Stimulated activated CD4-positive, alpha-beta T cell treated with anti-CD3 and anti-CD28 coated beads, TNF-alpha, amount 100 ng/mL, for 24 hours (primary cell): ENCODE measurements at regions not wholly inside any gene's neighbourhood (a gene's known extent, or its start where the extent isn't known, plus 50 kb on each side); places are given as distances from the start of the nearest gene placed in this dataset.

ENCODE experiments used
- DNase-seq, 3 experiments: peaks; one replicate each; pipeline ENCODE4 v3.0.0-alpha.2; 2020; ENCODE audit warnings: low read depth in 3 of 3

DNA sequence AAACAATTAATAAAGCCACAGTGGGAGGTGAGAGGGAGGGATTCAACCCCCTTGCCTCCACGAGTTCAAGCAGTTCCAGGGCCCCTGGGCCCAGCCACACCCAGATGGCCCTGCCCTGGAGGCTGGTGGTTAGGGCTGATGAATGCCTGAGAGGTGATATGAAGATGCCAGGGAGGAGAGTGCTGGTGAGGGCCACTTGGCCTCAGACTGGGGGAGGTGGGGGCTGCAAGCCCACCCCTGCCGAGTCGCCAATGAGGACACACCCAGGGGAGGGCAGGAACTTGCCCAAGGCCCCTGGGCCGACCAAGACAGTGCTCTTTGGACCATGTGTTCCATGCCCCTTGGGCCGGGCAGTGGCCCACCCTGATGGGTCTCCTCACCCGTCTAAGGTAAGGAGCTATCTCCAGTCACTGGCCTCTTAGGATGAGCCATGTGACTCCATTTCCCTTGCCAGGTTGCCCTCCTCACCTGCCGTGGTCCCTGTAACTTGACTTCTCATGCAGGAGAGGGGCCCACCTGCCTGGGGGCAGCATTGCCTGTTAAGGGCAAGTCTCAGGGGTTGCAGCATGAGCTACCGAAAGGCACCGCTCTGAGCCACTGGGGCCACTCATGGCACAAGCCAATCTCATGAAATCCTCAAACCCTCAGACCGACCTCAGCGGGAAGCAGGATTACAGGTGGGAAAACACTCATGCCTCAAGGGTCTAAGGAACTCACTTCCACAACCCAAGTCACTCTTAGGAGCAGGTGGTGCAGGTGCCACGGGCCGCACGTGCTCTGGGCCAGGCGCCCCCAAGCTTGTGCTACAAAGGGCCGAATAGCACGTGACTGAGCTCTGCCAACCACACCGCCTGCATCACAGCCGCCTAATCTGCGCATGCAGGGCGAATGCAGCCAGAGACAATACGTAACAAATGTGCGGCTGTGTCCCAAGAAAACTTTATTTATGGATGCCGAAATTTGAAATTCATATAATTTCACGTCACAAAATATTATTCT lies 147.4 kb upstream of the MLN start:
- DNase-seq, result no peak

DNA sequence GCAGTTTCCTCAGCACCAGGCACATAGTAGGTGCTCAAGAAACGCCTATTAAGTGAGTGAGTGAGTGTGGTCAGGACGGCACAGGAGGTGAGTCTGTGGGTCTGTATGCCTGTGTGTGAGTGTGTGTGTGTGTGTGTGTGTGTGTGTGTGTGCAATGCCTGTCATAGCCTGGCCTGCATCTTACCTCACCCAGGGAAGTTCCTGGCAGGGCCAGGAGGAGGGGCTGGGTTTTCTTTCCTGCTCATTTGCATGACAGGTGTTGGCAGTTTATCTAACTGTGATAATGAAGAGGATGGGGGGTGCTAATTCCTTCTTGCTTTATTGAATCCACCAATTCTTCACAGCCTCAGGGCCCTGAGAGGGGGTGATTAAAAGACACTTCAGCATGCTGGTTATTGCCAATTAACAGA lies 146.7 kb upstream of the MLN start:
- DNase-seq, result no peak

DNA sequence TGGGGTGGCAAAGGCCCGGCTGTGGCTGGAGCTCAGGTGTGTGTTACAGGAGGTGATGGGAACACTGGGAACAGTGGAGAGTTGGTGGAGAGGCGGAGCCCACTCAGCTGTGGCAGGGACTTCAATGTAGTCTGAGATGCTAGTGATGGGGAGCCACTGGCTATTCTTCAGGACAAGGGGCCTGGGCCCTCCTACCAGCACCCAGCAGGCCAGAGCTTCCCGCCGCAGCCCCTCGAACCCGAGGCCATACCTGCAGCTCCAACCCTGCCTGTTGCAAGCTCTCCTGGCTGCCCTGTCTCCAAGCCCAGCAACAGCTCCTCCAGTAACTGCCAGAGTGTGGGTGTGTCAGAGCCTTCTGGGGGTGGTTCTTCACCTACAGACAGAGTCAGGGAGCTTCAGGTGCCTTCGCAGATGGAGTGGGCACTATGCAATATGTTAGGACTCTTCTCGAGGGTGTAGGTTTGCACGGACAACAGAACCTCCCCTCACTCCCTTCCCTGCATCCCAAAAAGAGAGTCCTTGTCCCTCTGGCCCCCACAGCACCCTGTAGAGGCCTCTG lies 146.2 kb upstream of the MLN start:
- no peak for DNase-seq

DNA sequence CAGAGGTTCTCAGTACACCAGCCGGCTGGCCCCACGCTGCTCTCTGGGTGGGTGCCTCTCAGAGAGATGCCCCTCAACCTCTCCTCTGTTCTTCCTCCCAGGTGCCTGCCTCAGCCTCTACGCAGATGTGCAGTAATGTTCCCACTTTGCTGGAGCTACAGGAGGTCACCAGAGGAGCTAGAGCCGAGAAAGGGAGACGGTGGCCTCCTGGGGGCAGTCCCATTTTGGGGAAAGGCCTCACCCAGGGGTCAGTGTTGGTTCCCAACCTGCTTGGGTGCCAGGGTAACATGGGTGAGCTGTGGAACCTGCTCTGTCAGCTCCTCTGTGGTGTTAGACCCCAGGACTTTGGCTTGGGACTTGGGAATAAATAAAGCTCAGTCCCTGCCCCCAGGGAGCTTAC lies 145.3 kb upstream of the MLN start:
- no peak for DNase-seq

DNA sequence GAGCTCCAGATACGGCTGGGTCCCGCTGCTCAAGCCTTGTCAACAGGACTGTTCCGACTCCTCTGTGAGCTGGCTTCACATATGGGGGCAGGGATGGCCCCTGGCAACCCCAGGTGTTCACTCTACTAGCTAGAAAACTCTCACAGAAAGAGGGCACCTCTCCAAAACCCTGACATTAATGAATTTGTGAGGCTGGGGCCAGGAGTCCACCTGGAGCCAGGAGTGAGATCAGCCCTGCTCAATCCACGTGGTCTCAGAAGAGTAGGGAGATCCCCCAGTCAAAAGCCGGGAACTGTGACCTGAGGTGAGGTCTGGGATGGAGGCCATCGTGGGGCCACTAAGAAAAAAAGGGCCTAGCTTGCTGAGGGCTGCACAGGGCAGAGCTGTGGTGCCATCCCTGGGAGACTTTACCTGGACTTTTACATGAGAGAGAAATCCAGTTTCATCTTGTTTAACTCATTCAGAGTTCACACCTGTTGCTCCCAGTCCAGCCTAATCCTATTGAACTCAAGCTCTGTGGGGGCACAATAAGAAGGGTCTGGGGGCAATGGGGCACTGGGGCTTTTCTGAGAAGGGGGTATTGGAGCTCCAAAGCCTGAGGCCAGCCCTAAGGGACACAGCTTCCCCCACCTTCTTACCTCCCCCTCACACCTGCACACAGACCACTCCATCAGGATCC lies 144.3 kb upstream of the MLN start:
- no peak for DNase-seq

DNA sequence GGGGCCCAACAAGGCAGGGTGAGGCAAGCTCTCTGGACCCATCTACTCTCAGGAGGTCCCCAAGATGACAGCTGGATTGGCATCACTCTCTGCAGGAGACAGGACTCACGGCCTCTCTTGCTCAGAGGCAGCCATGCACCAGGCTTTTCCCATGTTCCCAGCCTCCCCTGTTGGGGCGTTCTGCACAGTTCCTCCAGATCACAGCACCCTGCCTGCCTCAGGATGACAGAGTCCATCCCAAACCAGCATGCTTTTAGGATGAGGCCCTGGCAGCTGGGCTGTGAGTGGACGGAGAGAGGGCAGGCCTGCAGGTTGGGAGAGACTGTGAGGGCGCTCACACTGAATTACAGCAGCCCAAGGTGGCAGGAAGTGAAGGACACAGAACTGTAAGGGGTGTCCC lies 143.2 kb upstream of the MLN start:
- no peak for DNase-seq

DNA sequence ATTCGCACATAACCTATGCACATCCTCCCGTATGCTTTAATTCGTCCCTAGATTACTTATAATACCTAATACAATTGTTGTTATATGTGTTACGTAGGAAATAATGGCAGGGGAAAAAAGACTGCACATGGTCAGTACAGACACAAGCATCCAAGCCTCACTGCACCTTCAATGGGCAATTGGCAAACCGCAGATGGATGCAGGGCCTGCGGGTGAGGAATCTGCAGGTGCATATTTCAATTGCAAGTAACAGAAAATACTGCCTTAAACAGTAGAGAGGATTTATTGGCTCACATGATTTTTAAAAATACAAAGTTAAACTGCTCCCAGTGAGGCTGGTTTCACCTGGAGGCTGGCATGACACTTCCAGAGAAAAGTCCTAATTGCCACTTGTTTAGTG lies 142.1 kb upstream of the MLN start:
- DNase-seq, result no peak

DNA sequence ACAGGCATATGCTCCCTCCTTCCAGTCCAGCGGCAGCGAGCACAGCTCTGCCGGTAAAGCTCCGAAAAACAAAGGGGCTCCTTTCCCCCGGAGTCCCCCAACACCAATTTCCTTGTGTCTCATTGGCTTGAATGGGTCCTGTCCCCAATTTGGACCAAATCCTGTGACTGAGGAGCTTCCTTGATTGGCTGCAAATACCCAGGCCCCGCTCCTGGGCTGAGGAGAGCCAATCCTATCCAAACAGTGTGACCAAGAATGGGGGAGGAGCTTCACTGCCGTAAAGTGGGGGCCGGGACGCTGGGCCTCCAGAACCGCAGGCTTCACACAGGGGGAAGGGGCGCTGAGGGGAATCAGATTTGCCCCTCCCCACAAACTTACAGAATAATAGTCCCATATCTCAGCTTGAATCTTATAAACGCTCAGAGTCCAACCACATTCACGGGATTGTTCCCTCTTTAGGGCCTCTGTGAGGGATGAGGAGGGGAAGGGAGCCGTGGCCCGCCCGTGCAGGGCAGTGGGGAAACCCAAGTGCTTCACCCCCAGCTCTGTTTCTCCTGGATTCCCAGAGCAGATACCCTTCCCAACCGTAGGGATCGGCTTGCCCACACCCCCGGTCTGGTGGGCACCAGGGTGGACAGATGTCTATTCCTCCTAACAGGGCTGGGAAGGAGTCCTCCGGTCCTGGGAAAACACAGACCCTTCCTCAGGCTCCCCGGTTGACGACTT lies 141.0 kb upstream of the MLN start:
- no peak for DNase-seq

DNA sequence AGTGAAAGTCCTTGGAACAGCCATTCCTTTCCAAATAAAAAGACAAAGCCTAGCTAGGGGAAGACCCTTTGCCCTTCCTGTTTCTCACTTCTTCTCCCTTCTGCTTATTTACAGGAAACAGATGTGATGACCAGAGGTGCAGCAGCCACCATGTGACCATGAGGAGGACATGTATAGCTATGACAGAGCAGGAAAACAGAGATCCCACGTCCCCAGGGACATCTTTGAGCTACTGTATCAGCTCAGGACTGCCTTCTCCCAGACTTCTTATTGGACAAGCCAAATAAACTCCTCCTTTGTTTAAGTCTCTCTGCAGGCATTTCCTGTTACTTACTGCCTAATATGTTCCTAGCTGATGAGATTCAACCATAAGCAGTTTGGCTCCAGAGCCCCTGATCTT lies 133.1 kb upstream of the MLN start:
- DNase-seq, result no peak

DNA sequence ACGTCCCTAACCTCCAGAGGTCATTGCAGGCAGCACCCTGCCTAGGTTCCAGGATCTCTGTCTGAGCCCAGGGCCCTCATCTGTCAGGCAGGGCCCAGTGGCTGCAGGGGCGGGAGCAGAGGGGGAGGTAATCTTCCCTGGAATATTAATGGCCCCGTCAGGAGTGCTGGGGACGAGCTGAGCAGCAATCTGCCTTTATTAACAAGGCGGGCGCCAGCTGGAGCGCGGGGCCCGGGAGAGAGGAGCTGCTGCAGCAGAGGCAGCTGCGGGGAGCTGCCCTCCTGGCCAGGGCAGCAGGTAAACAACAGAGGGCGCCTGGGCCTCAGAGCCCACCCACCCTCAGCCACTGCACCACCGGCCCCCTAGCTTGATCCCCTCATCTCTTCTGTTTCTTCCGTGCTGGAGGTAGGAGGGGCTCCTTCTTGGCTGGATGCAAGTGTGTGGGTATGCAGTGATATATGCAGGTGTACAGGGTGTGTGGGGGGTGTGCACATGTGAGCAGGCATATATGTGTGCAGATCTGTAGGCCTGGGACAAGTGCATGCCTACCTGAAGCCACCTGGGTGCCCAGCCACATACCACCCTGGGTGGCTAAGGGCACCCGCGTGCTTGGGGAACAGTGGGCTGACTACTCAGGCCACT lies 131.8 kb upstream of the MLN start:
- no peak for DNase-seq

DNA sequence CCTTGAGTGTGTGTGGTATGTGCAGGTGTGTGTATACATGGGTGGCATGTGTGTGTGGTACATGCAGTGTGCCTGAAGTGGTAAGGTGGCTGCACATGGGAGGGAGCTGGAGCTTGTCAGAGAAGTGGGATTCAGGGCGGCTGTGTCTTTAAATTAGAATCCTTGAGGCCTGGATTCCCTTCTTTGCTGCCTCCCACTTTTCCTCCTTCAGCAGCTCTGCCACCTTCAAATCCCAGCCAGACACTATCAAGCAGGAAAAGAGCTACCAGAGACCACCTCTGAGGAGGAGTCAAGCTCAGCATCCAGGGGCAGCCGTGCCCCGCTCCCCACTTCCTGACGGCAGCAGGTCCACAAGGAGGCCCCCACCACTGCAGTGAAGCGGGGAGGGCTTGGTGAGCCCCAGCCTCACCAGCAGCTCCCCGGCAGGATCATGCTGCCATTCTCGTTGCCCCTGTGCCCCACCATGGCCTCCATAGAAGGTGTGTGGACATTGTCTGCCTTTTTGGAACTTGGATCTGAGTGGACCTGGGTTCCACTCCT lies 131.0 kb upstream of the MLN start:
- DNase-seq, result no peak

DNA sequence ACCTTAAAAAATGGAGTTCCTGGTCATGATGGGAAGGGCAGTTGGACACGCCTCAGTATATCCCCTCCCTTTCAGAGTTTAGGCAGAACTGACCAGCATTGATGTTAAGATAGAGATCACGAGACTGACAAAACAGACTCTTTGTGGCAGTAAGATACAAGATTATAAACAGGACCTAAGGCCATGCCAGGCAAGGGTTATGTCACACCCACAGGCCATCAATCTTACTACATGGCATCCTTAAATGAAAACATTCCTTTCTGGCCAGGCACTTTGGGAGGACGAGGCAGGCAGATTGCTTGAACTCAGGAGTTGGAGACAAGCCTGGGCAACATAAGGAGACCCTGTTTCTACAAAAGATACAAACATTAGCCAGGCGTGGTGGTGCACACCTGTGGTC lies 129.3 kb upstream of the MLN start:
- no peak for DNase-seq

DNA sequence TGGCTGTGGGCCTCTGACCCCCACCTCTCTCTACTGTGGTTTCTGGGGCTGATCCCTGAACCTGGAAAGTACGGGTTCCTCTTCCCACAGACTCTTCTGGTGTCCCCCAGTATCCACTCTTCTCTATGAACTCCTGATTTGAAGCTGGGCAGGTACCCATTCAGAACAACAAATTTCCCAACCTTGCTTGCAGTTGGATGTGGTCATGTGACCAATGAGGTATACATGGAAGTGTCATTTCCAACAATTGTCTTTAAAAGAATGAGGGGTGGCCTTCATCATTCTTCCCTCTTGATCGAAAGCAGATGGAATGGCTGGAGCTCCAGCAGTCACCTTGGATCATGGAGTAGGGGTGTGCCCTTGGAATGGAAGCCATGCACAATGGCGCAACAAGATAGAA lies 128.0 kb upstream of the MLN start:
- no peak for DNase-seq

DNA sequence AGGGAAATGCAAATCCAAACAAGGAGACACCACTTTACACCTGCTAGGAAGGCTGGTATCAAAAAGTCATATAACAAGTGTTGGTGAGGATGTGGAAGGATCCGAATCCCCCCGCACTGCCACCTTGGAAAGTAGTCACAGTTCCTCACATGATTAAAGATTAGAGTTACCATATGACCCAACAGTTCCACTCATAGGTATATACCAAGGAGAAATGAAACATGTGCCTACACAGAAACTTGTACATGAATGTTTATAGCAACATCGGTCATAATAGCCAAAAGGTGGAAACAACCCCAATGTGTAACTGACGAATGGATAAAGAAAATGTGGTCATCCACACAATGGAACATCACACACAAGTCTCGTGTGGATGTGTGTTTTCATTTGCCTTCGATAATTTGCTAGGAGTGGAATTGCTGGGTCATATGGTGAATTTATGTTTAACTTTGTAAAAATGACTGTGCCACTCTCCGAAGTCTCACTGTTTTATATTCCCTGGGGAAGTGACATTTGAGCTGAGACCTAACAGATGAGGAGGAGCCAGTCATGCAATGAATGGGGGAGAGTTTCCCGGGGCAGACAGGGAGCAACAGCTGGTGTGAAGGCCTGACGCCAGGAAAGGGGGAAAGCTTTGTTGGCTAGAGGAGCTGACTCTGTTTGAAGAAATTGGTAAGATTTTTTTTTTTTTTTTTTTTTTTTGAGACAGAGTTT lies 125.9 kb upstream of the MLN start:
- DNase-seq, result no peak

DNA sequence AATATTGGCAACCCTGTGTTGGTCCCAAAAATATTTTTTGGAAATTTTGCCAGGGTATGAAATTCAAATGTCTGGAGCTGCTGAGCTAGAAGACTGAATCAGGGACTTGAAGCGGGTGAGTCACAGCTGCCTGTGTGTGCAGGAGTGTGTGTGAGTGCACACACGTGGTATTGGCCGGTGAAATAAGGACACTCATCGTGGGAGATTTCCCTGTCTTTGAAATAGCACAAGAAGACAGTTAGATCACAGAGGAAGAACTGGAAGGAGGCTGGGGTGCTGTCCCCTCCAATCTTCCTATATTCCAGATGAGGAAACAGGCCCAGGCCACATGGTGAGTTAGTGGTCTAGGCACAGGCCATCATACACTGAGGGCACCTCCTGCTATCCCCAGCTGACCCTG lies 123.8 kb upstream of the MLN start:
- no peak for DNase-seq

DNA sequence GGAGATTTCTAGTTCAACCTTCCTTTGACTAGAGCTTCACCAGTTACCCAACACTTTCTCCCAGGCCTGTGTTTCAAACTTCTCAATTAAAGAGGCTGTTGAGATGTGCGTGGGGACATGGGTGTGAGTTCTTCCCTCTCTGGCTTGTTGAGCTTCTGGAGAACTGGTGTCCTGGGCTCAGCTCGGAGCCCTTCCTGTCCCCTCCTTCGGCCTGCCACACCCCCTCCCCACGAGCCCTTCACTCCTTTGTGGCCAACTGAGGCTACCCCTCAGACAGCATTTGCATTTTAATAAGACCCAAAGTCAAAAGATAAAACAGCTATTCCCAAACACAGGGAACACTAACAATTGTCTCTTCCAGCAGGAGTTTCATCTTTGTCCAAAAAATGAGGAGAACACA lies 123.3 kb upstream of the MLN start:
- no peak for DNase-seq

DNA sequence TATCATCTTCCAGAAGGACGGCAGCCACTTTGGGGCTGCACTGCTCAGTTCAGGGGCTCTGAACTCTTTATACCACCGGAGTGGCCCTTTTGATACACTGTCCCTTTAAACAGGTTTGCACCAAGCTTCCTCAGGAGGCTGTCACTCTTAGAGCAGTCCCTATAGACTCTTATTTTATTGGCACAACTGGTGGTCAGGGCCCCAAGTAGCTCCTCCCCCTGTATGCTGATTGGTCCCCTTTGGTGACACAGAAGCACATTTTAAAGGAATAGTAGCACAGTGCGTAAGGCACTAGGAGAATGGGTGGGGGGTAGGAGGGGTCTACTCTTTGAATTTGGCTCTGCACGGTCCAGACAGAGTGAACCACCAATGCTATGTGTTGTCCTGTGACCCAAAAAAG lies 122.6 kb upstream of the MLN start:
- DNase-seq, result no peak

DNA sequence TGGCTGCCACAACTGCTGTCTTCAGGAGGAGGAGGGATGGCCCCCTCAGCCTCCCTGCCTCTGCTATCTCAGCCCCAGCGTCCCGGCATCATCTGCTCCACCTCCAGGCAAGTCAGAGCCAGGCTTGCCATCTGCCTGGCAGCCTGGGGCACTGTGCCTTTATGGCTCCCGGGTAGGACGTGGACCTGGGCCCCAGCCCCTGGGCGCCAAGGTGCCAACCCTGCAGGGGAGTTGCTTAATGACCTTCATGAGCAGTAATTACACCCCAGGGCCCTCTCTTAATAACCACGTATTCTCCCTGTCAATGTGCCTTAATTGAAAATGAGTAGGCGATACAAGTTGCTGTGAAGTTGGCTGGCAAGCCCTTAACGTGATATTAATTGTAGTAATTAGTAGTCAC lies 122.1 kb upstream of the MLN start:
- no peak for DNase-seq

DNA sequence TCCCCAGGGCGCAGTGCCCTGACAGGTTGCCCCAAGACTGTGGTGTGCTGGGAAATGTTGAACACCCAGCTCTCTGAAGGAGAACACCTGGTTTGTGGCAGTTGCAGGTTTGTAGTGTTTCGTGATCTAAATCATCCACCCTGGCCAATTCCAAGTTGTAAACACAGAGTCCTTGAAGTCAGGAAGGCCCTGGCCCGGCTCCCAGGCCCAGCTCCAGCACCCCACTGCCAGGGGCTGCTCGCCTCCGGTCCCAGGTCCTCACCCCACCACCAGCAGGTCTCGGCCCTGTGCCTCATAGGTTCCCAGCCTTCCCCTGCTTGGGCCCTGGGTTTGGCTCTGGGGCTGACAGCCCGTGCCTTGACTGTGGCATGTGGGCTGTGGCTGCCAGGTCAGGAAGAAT lies 121.4 kb upstream of the MLN start:
- no peak for DNase-seq

DNA sequence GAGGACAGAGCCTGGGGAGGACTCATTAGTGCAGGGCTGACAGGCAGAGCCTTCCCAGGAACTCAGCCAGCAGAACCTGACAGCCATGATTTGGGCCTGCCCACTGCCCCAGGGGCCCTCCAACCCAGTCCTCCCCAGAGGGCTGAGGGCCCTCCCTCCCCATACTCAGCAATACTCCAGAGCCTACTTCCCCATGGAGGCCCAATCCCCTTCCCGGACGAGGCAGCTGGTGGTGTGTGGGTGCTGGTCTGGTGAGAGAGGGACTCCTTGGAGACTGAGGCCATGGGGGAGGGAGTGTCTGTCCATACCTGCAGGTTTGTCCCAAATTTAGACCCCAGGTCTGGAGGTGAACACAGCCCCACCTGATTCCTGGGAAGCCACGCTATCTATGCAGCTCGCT lies 120.9 kb upstream of the MLN start:
- DNase-seq, result no peak
